ENCODE measurements at regions not wholly inside any gene's neighbourhood (a gene's known extent, or its start where the extent isn't known, plus 50 kb on each side); places are given as distances from the start of the nearest gene placed in this dataset.
A peak's percentile ranks its signal among the peaks of the same experiment; 100 is the strongest.

DNA sequence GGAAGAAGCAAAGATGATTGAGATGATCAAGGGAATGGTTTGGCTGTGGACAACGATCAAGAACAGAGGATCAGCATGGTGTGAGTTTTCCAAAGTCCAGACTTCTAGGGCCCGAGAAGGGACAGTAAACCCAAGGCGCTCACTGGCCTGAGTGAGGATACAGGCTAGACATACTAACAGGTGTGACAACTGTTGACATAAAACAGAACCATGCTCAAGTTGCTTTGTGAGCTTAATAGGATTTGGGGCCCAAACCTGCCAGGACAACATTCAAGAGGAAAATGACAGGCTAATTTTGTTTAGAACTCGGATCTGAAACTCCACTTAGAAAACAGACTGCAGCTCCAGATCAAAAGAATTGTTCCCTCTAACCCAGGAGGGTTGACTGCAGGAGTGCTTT lies 68.1 kb upstream of the ACKR3 start:
- no peak for DNase-seq

GRCh38 chr2:236503100-236503499 lies 66.5 kb upstream of the ACKR3 start:
- no peak for DNase-seq

DNA sequence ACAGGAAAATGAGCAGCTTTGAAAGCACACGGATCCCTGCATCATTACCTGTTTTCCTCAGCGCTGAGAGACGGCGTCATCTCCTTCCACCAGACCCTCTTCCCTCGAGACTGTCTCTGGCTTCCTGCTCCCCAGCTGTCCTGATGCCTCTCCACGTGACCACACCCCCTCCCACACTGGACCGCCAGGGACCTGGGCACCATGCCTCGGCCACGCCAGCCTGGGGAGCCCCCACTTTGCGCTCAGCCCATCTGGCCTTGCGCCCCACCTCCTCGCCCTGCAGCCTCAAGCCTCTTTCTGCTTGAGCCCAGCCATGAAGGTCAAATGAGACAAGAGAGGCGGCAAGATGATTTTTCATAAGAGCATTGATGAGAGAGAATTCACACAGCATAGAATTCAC lies 66.0 kb upstream of the ACKR3 start:
- DNase-seq: no peak

DNA sequence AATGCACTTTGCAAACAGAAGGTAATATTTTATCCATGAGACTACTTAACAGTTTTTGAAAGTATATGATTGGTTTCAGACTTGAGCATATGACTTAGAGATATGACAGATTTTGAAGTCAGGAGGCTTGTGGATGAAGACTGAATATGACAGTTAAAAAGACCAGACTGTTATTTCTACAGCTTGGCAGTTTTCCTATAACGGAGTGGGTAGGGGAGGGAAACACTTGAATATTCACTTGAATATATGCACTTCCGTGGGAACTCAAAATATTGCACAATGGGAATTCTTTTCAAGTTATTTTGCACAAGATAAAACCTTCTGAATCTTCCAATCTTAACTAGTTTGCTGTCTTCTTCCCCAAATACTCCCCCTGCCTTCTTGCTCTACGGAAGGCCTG lies 64.6 kb upstream of the ACKR3 start:
- no peak for DNase-seq

DNA sequence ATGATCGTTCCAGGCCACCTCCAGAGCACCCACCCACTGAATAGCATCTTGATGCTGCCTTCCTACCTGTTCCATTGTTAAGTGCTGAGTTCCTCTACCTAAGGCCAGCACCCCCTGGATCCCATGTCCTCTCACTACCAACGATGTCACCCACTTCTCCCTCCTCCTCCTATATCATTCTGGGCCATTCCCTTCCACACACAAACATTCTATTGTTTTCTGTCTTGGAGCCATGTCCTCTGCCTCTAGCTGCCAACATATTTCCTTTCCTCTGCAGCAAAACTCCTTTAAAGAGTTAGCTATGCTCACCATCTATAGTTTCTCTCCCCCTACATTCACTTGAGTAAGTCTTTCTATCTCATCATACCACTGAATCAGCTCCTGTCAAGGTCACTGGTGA lies 64.0 kb upstream of the ACKR3 start:
- no peak for DNase-seq

- no peak for DNase-seq
Measured at GRCh38 chr2:236507393-236508085, 62.1 kb upstream of the ACKR3 start.

- DNase-seq: no peak
Measured at GRCh38 chr2:236508466-236508865, 61.2 kb upstream of the ACKR3 start.

DNA sequence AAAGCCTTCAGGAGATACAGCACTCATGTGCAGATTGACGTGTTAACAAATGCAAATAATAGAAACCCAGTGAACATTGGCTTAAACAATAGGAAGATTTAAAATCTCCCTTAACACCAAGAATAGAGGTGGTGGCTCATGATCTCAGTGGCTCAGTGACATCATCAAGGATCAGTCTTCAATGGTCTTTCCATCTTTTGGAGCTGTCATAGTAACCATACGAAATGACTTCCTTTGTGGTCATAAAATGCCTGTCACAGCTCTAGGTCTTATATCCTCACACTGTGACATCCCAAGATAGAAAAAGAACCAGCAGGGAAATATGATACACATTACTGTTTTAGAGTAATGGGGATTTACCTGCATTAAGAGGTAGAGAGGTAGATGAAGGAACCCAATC lies 59.6 kb upstream of the ACKR3 start:
- no peak for DNase-seq

DNA sequence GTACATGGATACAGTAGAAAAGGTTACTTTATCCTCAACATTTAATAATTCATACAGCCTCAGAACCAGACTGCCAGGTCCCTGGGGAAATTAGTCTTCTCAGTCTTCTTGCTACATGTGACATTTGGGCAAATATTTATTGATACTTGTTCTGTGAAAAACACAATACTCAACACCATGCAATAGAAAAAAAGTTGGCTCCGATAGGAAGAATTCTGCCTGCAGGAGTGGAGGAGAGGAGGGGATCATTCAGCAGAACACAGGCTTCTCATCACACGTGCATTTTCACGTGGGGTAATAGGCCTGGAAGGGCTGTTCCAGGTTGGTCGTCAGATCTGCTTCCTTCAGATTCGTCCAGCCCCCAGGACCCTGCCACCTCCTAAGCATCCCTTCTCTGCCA lies 58.4 kb upstream of the ACKR3 start:
- no peak for DNase-seq

DNA sequence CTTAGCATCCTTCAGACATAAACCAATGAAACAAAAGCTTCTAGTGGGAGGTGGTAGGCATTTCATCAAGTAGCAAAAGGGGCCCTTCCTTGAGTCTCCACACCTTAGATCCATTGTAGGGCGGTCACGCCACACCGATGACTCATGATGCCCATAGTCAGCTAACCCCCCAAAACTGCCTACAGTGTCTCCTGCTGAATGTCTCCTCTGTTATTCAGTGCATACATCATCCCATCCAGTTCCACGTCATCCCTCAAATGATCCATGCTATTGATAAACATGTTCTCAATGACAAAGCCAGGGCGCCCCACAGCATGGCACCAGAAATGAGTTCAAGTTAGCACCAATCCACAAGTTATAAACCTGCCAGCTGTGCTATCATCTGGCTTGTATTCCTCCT lies 57.4 kb upstream of the ACKR3 start:
- DNase-seq: no peak

DNA sequence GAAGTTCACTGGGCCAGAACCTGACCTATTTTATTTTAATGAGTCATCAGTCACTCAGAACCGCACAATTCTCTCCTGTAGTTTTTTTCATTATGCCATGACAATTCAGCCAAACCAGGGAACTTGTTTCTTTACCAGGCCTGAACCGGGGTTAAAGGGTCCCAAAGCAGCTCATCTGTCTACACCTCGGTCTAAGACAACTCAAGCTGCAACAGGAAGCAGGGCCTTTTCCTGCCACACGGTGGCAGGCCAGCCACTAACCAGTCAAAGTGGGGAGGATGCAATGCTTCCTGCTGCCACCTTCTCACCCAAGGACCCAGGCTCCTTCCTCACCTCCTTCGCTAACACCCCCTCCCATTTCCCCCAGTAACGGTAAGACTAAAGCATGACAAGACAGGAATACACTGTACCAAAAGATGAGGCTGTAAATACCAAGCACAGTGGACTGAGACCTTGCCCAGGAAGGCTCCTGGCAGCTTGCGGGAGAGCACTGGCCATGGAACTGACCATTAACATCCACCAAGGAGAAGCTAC lies 56.7 kb upstream of the ACKR3 start:
- DNase-seq: peak in 1 of 2 experiments; percentile 53

DNA sequence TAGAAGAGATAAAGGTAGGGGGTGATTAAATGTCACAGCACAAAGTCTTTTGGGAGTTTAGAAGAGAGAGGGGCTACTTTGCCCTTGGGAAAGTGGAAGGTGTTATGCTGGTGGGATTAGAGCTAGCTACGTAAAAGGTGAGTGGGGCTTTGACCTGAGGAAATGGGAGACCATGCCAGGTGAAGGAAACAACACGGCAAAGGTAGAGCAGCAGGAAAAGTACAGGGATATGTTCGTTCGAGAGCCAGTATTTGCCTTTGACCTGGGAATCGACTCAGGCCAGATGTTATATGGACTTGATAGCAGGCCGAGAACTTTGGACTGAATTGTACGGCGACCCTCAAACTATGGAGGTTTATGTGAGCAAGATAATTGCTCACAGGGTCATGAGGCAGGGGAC lies 55.7 kb upstream of the ACKR3 start:
- no peak for DNase-seq

DNA sequence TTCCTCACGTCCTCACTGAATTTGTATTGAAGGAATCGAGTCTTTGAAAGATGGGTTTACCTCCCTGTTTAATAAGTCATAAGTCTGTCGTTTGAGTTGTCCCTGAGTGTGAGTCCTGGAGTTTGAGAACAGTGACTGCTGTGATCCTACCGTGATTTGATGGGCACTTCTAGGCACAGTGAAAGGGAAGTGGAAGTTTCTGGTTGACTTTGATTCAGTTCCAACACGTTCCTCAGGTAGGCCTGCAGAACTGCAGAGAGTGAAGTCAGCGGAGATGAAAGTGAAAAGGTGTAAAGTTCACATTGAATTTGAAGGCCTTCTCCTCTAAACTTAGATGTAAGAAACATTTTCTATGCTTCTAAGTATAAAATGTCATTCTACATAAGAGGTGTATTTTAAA lies 52.9 kb upstream of the ACKR3 start:
- no peak for DNase-seq

- no peak for DNase-seq
Measured at GRCh38 chr2:236517251-236518031, 52.2 kb upstream of the ACKR3 start.
